K562 (cell line): ENCODE measurements at regions not wholly inside any gene's neighbourhood (a gene's known extent, or its start where the extent isn't known, plus 50 kb on each side); places are given as distances from the start of the nearest gene placed in this dataset.

Source experiments
- ATAC-seq: fragments of 200-7000 bp; cut with Tn5 transposase; 3 replicates; pipeline ENCODE4 v1.9.1; 2020; ENCODE audit warnings: moderate library complexity
- BruUV-seq: library from RNA; stranded (reverse); fragments of 400-500 nt; replicated peaks from 2 replicates; lab custom pipeline; 2021; lab: Mats Ljungman, UMichigan
- CTCF ChIA-PET: fragments of 300-600 bp; formaldehyde crosslinking; extraction: SDS; loops from one replicate; lab custom pipeline; 2021; ENCODE audit warnings: low intra/inter-chr PET ratio; lab: Yijun Ruan, JAX
- POLR2A ChIA-PET: fragments of 300-600, 350-650 bp; sonication (Branson Sonifier 250); formaldehyde crosslinking; extraction: SDS; loops from one replicate; lab custom pipeline; 2021; ENCODE audit warnings: antibody characterized with exemption, inconsistent platforms; lab: Yijun Ruan, JAX
- DNase-seq, 4 experiments: peaks; one replicate each; pipeline versions ENCODE4 v3.0.0 to v3.0.0-alpha.2; 2011 to 2018; ENCODE audit warnings: low spot score in 3 of 4, mixed read lengths in 3 of 4; ENCODE audit errors: extremely low read depth in 1 of 4
- FAIRE-seq: peaks from 2 replicates; lab custom pipeline; 2011; peaks lifted over from hg19 to GRCh38; lab: Jason Lieb, UNC
- H2AFZ ChIP-seq: 2 replicates; pipeline ENCODE4 v1.6.0; 2011; ENCODE audit warnings: low read depth, low read length, control low read depth, inconsistent platforms
- H3K27ac ChIP-seq: fragments of 200-600 bp; 3 replicates; pipeline ENCODE4 v1.8.0; 2011; ENCODE audit warnings: low read depth, mild to moderate bottlenecking, control low read depth, inconsistent platforms, low read length, moderate library complexity, mixed read lengths; ENCODE audit errors: extremely low read depth
- H3K27me3 ChIP-seq, 2 experiments: fragments of 300-600 bp in 1 of 2; 2 replicates in 1 of 2; 3 replicates in 1 of 2; pipeline versions ENCODE4 v1.6.0 to v1.8.0; 2011; ENCODE audit warnings: inconsistent platforms in 2 of 2, low read length in 2 of 2, mild to moderate bottlenecking in 1 of 2, mixed read lengths in 1 of 2, moderate library complexity in 1 of 2; ENCODE audit not compliant: control insufficient read depth in 2 of 2, insufficient read depth in 2 of 2
- H3K36me3 ChIP-seq: fragments of 300-600 bp; 3 replicates; pipeline ENCODE4 v1.8.0; 2011; ENCODE audit warnings: mild to moderate bottlenecking, low read length, inconsistent platforms; ENCODE audit not compliant: control insufficient read depth, insufficient read depth
- H3K4me1 ChIP-seq, 2 experiments: fragments of 200-600 bp in 1 of 2; replicated peaks in 1 of 2; 2 replicates in 1 of 2; 3 replicates in 1 of 2; pipeline versions ENCODE4 v1.5.1 to v1.8.0; 2011; ENCODE audit warnings: inconsistent platforms in 2 of 2, low read length in 2 of 2, mild to moderate bottlenecking in 1 of 2, mixed read lengths in 1 of 2, moderate library complexity in 1 of 2; ENCODE audit not compliant: control insufficient read depth in 2 of 2, insufficient read depth in 2 of 2
- H3K4me2 ChIP-seq: 2 replicates; pipeline ENCODE4 v1.6.1; 2011; ENCODE audit warnings: low read length, control low read depth, inconsistent platforms, mixed read lengths; ENCODE audit not compliant: insufficient read depth
- H3K4me3 ChIP-seq: fragments of 200-600 bp; sonication (generic), shearing (Covaris generic); 2 replicates; pipeline ENCODE4 v1.5.1; 2016; ENCODE audit warnings: control low read depth, inconsistent platforms
- H3K79me2 ChIP-seq: fragments of 200-600 bp; 3 replicates; pipeline ENCODE4 v1.8.0; 2011; ENCODE audit warnings: low read length, inconsistent platforms; ENCODE audit not compliant: control insufficient read depth, insufficient read depth
- H3K9ac ChIP-seq, 2 experiments: 2 replicates each; pipeline versions ENCODE4 v1.6.0 to v1.6.1; 2011; ENCODE audit warnings: low read depth in 2 of 2, low read length in 2 of 2, control low read depth in 1 of 2, inconsistent platforms in 1 of 2, mild to moderate bottlenecking in 1 of 2, mixed read lengths in 1 of 2; ENCODE audit not compliant: insufficient read depth in 1 of 2
- H3K9me1 ChIP-seq: one replicate; pipeline ENCODE4 v1.6.0; 2011; ENCODE audit warnings: inconsistent platforms, mild to moderate bottlenecking, low read length, moderate library complexity; ENCODE audit not compliant: control insufficient read depth, insufficient read depth
- H3K9me3 ChIP-seq: replicated peaks from 2 replicates; pipeline ENCODE4 v1.5.1; 2011; ENCODE audit warnings: low read depth, low read length, inconsistent platforms; ENCODE audit not compliant: control insufficient read depth, insufficient read depth
- H4K20me1 ChIP-seq: replicated peaks from 2 replicates; pipeline ENCODE4 v1.6.1; 2011; ENCODE audit warnings: low read length, inconsistent platforms, mixed read lengths; ENCODE audit not compliant: control insufficient read depth, insufficient read depth
- BHLHE40 ChIP-seq: IDR thresholded peaks from 2 replicates; pipeline ENCODE4 v1.6.1; 2011; ENCODE audit warnings: low read length, improper control_type of control experiment
- MAFG ChIP-seq: fragments of 450-650 bp; conservative IDR thresholded peaks from 2 replicates; pipeline ENCODE4 v1.6.1; 2016; ENCODE audit warnings: missing genetic modification characterization, missing compliant biosample characterization
- MYC ChIP-seq, 2 experiments: fragments of 250-450 bp in 1 of 2; sonication (Bioruptor Pico) in 1 of 2; IDR thresholded peaks; 2 replicates each; pipeline versions ENCODE4 v1.5.1 to v1.6.1; 2012 to 2021; ENCODE audit warnings: low read depth in 2 of 2, borderline replicate concordance in 1 of 2, improper control_type of control experiment in 1 of 2, low read length in 1 of 2, mild to moderate bottlenecking in 1 of 2, moderate library complexity in 1 of 2
- NFE2 ChIP-seq: IDR thresholded peaks from 2 replicates; pipeline ENCODE4 v1.6.1; 2014; ENCODE audit warnings: antibody characterized with exemption, low read depth
- NUFIP1 ChIP-seq: fragments of 450-650 bp; IDR thresholded peaks from 2 replicates; pipeline ENCODE4 v1.6.1; 2018; ENCODE audit not compliant: partially characterized antibody
- RFX7 ChIP-seq: fragments of 250-450 bp; sonication (Bioruptor Pico); IDR thresholded peaks from 2 replicates; pipeline ENCODE4 v1.5.1; 2021; ENCODE audit warnings: mild to moderate bottlenecking
- SETDB1 ChIP-seq: IDR thresholded peaks from one replicate; pipeline ENCODE4 v1.6.1; 2012; ENCODE audit warnings: low read length, control low read depth, inconsistent platforms
- TCFL5 ChIP-seq: fragments of 250-450 bp; sonication (Bioruptor Pico); conservative IDR thresholded peaks from 2 replicates; pipeline ENCODE4 v1.6.1; 2021; ENCODE audit warnings: mild to moderate bottlenecking, moderate library complexity, matching md5 sums
- ZNF124 ChIP-seq: sonication (generic); formaldehyde crosslinking; IDR thresholded peaks from 2 replicates; pipeline ENCODE4 v1.8.1; 2022; ENCODE audit warnings: missing genetic modification reagents
- ZNF175 ChIP-seq: fragments of 200-800 bp; sonication (Bioruptor generic); IDR thresholded peaks from 2 replicates; pipeline ENCODE4 v1.6.1; 2016; ENCODE audit warnings: low read depth, mild to moderate bottlenecking, missing genetic modification characterization, missing compliant biosample characterization
- ZNF766 ChIP-seq: fragments of 200-800 bp; sonication (Bioruptor generic); conservative IDR thresholded peaks from 2 replicates; pipeline ENCODE4 v1.6.1; 2016; ENCODE audit warnings: missing genetic modification characterization, missing compliant biosample characterization
- WGBS: fragments of 100-300 bp; shearing (Covaris generic); methylation state at CpG from one replicate; pipeline ENCODE4 v1.1.6; 2016; ENCODE audit warnings: low coverage, mixed read lengths; ENCODE audit not compliant: insufficient coverage; ENCODE audit errors: missing lambda C conversion rate; 5-methylcytosine and 5-hydroxymethylcytosine counted together
- in situ Hi-C: fragments of 300-500 bp; cut with MboI; formaldehyde crosslinking; loops from 4 replicates; pipeline ENCODE4 v1.15.0; 2018; ENCODE audit warnings: inconsistent platforms, mixed read lengths
- intact Hi-C: fragments of 100-400 bp; cut with micrococcal nuclease; formaldehyde crosslinking; loops from 2 replicates; pipeline ENCODE4 v1.14.2; 2022
- TF ChIP-seq, protein P1 (sequence below): fragments of 450-650 bp; IDR thresholded peaks from 2 replicates; pipeline ENCODE4 v1.6.1; 2016

DNA sequence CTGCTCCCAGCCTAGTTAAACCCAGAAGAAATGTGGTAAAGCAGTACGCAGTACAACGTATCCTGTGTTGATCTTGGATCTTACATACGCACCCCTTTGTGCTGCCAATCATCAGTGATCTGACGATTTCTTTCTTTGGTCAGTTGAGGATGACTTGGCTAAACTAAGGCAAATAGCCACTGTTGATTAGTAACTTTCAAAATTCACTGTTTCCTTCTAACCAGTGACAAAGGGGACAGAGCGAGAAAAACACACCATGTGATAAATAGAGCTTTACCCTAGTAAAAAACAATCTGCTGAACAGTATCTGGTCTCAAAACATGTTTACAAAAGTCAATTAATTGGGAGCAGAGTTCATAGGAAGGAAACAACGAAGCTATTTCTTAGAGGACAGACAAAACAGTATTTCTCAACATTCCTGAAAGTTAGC lies 123.2 kb upstream of the RAB18 start:
- Histone ChIP-seq H3K9me3 (no peaks in the 10 kb centered on the region), H3K4me2 (no peak overlapping the region), H3K79me2 (no peaks in the 10 kb centered on the region), H3K4me1 (no peaks in the 10 kb centered on the region), H3K4me3 (no peak overlapping the region), H4K20me1 (no peaks in the 10 kb centered on the region), H3K27me3 (no peaks in the 10 kb centered on the region; a peak in 1 of 5 replicates), H2AFZ (no peak overlapping the region), H3K9me1 (no peaks in the 10 kb centered on the region), H3K27ac (no peak overlapping the region), H3K9ac (no peak overlapping the region; a peak in 1 of 4 replicates), H3K36me3 (no peaks in the 10 kb centered on the region)
- DNase-seq (no peak), FAIRE-seq (no peak), ATAC-seq (no peak)
- intact Hi-C loops (no loop called here), in situ Hi-C loops (no loop called here)
- TF ChIP-seq NUFIP1 (no peak), MAFG (tag) (peak; percentile 42; the same call in 1 of the 2 replicates), MYC (IDR thresholded peaks at IDR 0.05; ENCODE audit: low read depth, low read length) (no peak), MYC (CRISPR knock-in tag; IDR thresholded peaks at IDR 0.05; ENCODE audit: borderline replicate concordance, low read depth) (no peak), TCFL5 (CRISPR knock-in tag) (no peak), NFE2 (peak; percentile 38; the same call in 1 of the 2 replicates), BHLHE40 (no peak), SETDB1 (no peak), ZNF175 (no peak), RFX7 (CRISPR knock-in tag) (no peak), ZNF766 (no peak), ZNF124 (CRISPR knock-in tag) (no peak)
- TF ChIP-seq, protein P1, sequence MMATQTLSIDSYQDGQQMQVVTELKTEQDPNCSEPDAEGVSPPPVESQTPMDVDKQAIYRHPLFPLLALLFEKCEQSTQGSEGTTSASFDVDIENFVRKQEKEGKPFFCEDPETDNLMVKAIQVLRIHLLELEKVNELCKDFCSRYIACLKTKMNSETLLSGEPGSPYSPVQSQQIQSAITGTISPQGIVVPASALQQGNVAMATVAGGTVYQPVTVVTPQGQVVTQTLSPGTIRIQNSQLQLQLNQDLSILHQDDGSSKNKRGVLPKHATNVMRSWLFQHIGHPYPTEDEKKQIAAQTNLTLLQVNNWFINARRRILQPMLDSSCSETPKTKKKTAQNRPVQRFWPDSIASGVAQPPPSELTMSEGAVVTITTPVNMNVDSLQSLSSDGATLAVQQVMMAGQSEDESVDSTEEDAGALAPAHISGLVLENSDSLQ = peak; percentile 66
- WGBS = 3% methylated on average over 6 of the region's 6 CpGs
- BruUV-seq = no TSS peak
- POLR2A ChIA-PET = no interaction called here
- CTCF ChIA-PET = no interaction called here
